D721Med (cell line): ENCODE measurements at regions not wholly inside any gene's neighbourhood (a gene's known extent, or its start where the extent isn't known, plus 50 kb on each side); places are given as distances from the start of the nearest gene placed in this dataset.

Source experiments
- DNase-seq: peaks from one replicate; pipeline ENCODE4 v3.0.0; 2011; ENCODE audit warnings: low spot score; ENCODE audit not compliant: insufficient read length
- FAIRE-seq: peaks from 2 replicates; lab custom pipeline; 2011; peaks lifted over from hg19 to GRCh38; lab: Jason Lieb, UNC
- CTCF ChIP-seq: IDR thresholded peaks from 2 replicates; pipeline ENCODE4 v1.5.1; 2012; ENCODE audit warnings: mild to moderate bottlenecking, control low read depth; ENCODE audit not compliant: insufficient read depth; ENCODE audit errors: missing control alignments

GRCh38 chr1:229803626-229804217 is 177.7 kb downstream of the URB2 start:
- no peak for FAIRE-seq

GRCh38 chr1:229808272-229808671 is 182.2 kb downstream of the URB2 start:
- FAIRE-seq (no peak), DNase-seq (no peak)
- no peak for TF ChIP-seq CTCF

More at GRCh38 chr1:229803626-229804217, 177.7 kb downstream of the URB2 start:
- no peak for DNase-seq
- no peak for TF ChIP-seq CTCF

- no peak for TF ChIP-seq CTCF
- no peak for DNase-seq
- no peak for FAIRE-seq
These were observed 184.1 kb downstream of the URB2 start for GRCh38 chr1:229810140-229810539.

- DNase-seq, result no peak
- no peak for FAIRE-seq
- no peak for TF ChIP-seq CTCF
These were observed 184.9 kb downstream of the URB2 start for GRCh38 chr1:229810961-229811360.

GRCh38 chr1:229812148-229812547 is 186.1 kb downstream of the URB2 start:
- FAIRE-seq (no peak), DNase-seq (no peak)
- no peak for TF ChIP-seq CTCF

- FAIRE-seq (no peak), DNase-seq (no peak)
- no peak for TF ChIP-seq CTCF
These were observed 186.6 kb downstream of the URB2 start for GRCh38 chr1:229812693-229813092.

- DNase-seq, result no peak
- TF ChIP-seq CTCF, result no peak
- FAIRE-seq, result no peak
These were observed 189.0 kb downstream of the URB2 start for GRCh38 chr1:229815076-229815475.
